Esophagus squamous epithelium (tissue), 4 donors: ENCODE measurements at regions not wholly inside any gene's neighbourhood (a gene's known extent, or its start where the extent isn't known, plus 50 kb on each side); places are given as distances from the start of the nearest gene placed in this dataset.

Experiments used
- POLR2A ChIP-seq, 4 donors: fragments of 450-650 bp; IDR thresholded peaks; one replicate each; pipeline ENCODE4 v1.6.1; 2017; ENCODE audit warnings: antibody characterized with exemption in 4 of 4, mild to moderate bottlenecking in 4 of 4, moderate library complexity in 3 of 4
- TF ChIP-seq, protein P1 (sequence below), 6 experiments: fragments of 450-650 bp in 4 of 6; fragments of 200-600 bp in 2 of 6; sonication (generic) in 2 of 6; IDR thresholded peaks; one replicate each; pipeline ENCODE4 v1.5.1; 2016 to 2019; ENCODE audit warnings: antibody characterized with exemption in 6 of 6, mild to moderate bottlenecking in 4 of 6, moderate library complexity in 4 of 6

DNA sequence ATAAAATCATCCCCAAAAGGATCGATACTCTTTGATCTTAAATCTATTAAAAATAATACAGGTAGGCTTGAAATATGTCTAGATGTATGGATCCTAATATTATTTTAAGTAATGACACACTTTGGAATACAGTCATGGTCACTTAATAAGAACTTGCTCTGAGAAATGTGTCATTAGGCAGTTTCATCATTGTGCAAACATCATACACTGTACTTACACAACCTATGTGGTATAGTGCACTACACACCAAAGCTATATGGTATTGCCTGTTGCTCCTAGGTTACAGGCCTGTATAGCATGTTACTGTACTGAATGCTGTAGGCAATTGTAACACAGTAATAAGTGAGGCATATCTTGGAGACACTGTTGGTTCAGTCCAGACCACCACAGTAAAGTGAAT lies 307.1 kb downstream of the RAP2B start:
- TF ChIP-seq, protein P1, sequence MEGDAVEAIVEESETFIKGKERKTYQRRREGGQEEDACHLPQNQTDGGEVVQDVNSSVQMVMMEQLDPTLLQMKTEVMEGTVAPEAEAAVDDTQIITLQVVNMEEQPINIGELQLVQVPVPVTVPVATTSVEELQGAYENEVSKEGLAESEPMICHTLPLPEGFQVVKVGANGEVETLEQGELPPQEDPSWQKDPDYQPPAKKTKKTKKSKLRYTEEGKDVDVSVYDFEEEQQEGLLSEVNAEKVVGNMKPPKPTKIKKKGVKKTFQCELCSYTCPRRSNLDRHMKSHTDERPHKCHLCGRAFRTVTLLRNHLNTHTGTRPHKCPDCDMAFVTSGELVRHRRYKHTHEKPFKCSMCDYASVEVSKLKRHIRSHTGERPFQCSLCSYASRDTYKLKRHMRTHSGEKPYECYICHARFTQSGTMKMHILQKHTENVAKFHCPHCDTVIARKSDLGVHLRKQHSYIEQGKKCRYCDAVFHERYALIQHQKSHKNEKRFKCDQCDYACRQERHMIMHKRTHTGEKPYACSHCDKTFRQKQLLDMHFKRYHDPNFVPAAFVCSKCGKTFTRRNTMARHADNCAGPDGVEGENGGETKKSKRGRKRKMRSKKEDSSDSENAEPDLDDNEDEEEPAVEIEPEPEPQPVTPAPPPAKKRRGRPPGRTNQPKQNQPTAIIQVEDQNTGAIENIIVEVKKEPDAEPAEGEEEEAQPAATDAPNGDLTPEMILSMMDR (IDR thresholded peaks at IDR 0.05) = no peak
- no peak for TF ChIP-seq POLR2A (IDR thresholded peaks at IDR 0.05)
